Fibroblast of lung (primary cell): ENCODE measurements at regions not wholly inside any gene's neighbourhood (a gene's known extent, or its start where the extent isn't known, plus 50 kb on each side); places are given as distances from the start of the nearest gene placed in this dataset.

Experiments
- DNase-seq, 2 donors: peaks; one replicate each; pipeline versions ENCODE4 v3.0.0 to v3.0.0-alpha.2; 2010; ENCODE audit warnings: low read depth in 2 of 2
- H2AFZ ChIP-seq: 2 replicates; pipeline ENCODE4 v1.5.1; 2012; ENCODE audit warnings: low read length, control low read depth, inconsistent platforms
- H3K27ac ChIP-seq: 2 replicates; pipeline ENCODE4 v1.5.1; 2011; ENCODE audit warnings: low read length, control low read depth; ENCODE audit not compliant: insufficient read depth
- H3K27me3 ChIP-seq: 2 replicates; pipeline ENCODE4 v1.5.1; 2011; ENCODE audit warnings: mild to moderate bottlenecking, low read length; ENCODE audit not compliant: control insufficient read depth, insufficient read depth
- H3K36me3 ChIP-seq: 2 replicates; pipeline ENCODE4 v1.5.1; 2011; ENCODE audit warnings: low read length; ENCODE audit not compliant: control insufficient read depth, insufficient read depth
- H3K4me1 ChIP-seq: 2 replicates; pipeline ENCODE4 v1.5.1; 2011; ENCODE audit warnings: low read length; ENCODE audit not compliant: control insufficient read depth, insufficient read depth; ENCODE audit errors: extremely low read depth
- H3K4me2 ChIP-seq: 2 replicates; pipeline ENCODE4 v1.5.1; 2011; ENCODE audit warnings: low read length, control low read depth; ENCODE audit not compliant: insufficient read depth; ENCODE audit errors: extremely low read depth
- H3K4me3 ChIP-seq, 4 experiments: fragments of 200-600 bp in 1 of 4; sonication (generic) in 1 of 4; replicated peaks in 1 of 4; 2 replicates each; pipeline ENCODE4 v1.5.1; 2011 to 2016; ENCODE audit warnings: low read length in 4 of 4, low read depth in 3 of 4, mild to moderate bottlenecking in 3 of 4, control low read depth in 2 of 4, inconsistent platforms in 1 of 4, mixed read lengths in 1 of 4; ENCODE audit not compliant: insufficient read depth in 1 of 4; ENCODE audit errors: control extremely low read depth in 1 of 4
- H3K79me2 ChIP-seq: 2 replicates; pipeline ENCODE4 v1.5.1; 2012; ENCODE audit warnings: mild to moderate bottlenecking, low read length, inconsistent platforms; ENCODE audit not compliant: control insufficient read depth, insufficient read depth
- H3K9ac ChIP-seq: 2 replicates; pipeline ENCODE4 v1.5.1; 2011; ENCODE audit warnings: mild to moderate bottlenecking, low read length, control low read depth; ENCODE audit not compliant: insufficient read depth
- H3K9me3 ChIP-seq: 2 replicates; pipeline ENCODE4 v1.5.1; 2012; ENCODE audit warnings: low read depth, low read length; ENCODE audit not compliant: control insufficient read depth, insufficient read depth
- H4K20me1 ChIP-seq: 2 replicates; pipeline ENCODE4 v1.5.1; 2011; ENCODE audit warnings: low read length; ENCODE audit not compliant: control insufficient read depth, insufficient read depth; ENCODE audit errors: extremely low read depth
- EZH2 ChIP-seq: IDR thresholded peaks from 2 replicates; pipeline ENCODE4 v1.5.1; 2012; ENCODE audit warnings: low read length, control low read depth, mild to moderate bottlenecking; ENCODE audit errors: missing control alignments
- TF ChIP-seq, protein P1 (sequence below), 2 donors: IDR thresholded peaks in 1 of 2; conservative IDR thresholded peaks in 1 of 2; 1 replicate in 1 of 2; 2 replicates in 1 of 2; pipeline ENCODE4 v1.5.1; 2011 to 2012; ENCODE audit warnings: low read length in 2 of 2, control low read depth in 1 of 2, inconsistent platforms in 1 of 2, low read depth in 1 of 2, mild to moderate bottlenecking in 1 of 2

DNA sequence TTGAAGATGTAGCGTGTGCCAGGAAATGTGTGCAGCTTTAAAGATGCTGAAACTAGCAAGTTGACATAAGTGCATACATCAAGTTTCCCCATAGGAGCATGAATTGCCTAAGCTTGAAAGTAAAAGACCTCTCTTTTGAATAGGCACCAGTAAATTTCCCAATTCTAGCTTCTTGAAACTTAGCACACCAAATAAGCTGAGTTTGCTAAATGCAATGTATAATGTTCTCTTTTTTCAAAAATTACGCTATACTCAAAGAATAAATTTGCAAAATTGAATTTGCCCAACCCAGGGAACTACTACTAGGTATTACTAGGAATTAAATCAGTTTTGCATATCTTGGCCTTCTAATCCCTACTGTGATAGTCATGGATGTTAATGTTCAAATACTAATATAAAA lies 923.9 kb upstream of the LCORL start:
- Histone ChIP-seq H3K9ac (no peak overlapping the region), H3K4me1 (no peaks in the 10 kb centered on the region), H2AFZ (no peak overlapping the region), H3K4me3 (no peak overlapping the region), H3K27me3 (no peaks in the 10 kb centered on the region), H3K36me3 (no peaks in the 10 kb centered on the region), H4K20me1 (no peaks in the 10 kb centered on the region), H3K79me2 (no peaks in the 10 kb centered on the region), H3K4me2 (no peak overlapping the region), H3K9me3 (no peaks in the 10 kb centered on the region), H3K27ac (no peak overlapping the region)
- no peak for DNase-seq
- TF ChIP-seq, protein P1, sequence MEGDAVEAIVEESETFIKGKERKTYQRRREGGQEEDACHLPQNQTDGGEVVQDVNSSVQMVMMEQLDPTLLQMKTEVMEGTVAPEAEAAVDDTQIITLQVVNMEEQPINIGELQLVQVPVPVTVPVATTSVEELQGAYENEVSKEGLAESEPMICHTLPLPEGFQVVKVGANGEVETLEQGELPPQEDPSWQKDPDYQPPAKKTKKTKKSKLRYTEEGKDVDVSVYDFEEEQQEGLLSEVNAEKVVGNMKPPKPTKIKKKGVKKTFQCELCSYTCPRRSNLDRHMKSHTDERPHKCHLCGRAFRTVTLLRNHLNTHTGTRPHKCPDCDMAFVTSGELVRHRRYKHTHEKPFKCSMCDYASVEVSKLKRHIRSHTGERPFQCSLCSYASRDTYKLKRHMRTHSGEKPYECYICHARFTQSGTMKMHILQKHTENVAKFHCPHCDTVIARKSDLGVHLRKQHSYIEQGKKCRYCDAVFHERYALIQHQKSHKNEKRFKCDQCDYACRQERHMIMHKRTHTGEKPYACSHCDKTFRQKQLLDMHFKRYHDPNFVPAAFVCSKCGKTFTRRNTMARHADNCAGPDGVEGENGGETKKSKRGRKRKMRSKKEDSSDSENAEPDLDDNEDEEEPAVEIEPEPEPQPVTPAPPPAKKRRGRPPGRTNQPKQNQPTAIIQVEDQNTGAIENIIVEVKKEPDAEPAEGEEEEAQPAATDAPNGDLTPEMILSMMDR (conservative IDR thresholded peaks at IDR 0.05 in 1 of 2, IDR thresholded peaks at IDR 0.05 in 1 of 2; ENCODE audit: low read depth in 1 of 2, low read length in 2 of 2) = no peak
- TF ChIP-seq EZH2 = no peak

DNA sequence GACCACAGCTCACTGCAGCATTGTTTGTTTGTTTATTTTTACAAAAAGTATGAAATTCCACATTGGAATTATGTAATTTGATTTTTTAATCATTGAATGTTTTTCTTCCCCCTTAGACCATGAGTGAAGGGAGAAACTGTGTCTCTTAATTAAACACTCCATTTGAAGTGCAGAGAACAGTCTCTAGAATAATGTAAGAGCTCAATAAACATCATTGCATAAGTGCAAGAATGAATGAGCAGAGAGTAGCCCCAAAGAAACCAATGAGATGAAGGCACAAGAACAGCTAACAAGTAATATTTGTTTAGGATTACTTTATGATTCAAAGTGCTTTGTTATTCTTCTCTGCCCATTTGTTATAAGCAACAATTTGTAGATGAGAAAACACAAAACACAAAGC lies 921.3 kb upstream of the LCORL start:
- H3K27me3 ChIP-seq = no peaks in the 10 kb centered on the region
- no peaks in the 10 kb centered on the region for H3K9me3 ChIP-seq
- no peak for DNase-seq
- H3K9ac ChIP-seq = no peak overlapping the region
- no peaks in the 10 kb centered on the region for H3K36me3 ChIP-seq
- no peak overlapping the region for H3K4me3 ChIP-seq
- no peak overlapping the region for H3K27ac ChIP-seq
- TF ChIP-seq, protein P1 (conservative IDR thresholded peaks at IDR 0.05 in 1 of 2, IDR thresholded peaks at IDR 0.05 in 1 of 2; ENCODE audit: low read depth in 1 of 2, low read length in 2 of 2) = no peak
- no peak for TF ChIP-seq EZH2
- H3K79me2 ChIP-seq = no peaks in the 10 kb centered on the region
- H3K4me1 ChIP-seq = no peaks in the 10 kb centered on the region
- no peaks in the 10 kb centered on the region for H4K20me1 ChIP-seq
- no peak overlapping the region for H3K4me2 ChIP-seq
- no peak overlapping the region for H2AFZ ChIP-seq

DNA sequence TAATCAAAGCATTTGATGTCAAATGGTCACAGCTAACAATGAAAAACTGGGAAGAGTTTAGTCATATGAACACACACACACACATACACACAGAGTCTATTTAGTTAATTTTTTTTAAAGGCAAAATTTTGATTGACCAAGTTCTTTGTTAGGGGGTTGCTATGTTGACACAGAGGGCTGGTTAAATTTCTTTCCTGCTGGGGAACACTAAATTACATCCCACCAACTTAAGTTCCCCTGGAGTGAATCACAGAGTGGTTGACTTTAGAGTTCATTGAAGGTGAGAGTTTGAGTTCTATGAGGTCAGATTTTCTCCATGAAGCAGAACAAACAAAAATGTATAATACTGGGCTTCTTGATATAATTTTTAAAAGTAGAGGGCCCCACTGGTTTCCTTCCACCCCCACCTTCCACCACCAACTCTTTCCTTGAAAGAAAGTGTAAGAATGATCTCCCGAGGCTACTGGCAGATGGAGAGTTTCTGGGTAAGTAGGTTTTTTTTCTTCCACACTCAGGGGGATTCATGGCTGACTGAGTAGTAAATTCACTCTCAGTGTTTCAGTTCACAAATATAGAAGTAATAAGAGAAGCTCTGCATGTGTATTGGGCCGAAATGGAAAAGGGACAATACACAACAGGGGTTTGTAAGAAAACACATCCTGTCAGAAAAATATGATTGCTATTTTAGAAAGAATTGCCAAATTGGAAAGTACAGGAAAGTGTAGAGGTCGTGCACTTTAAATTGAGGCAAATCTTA lies 917.0 kb upstream of the LCORL start:
- no peak overlapping the region for H3K4me2 ChIP-seq
- no peaks in the 10 kb centered on the region for H3K36me3 ChIP-seq
- no peak overlapping the region for H3K4me3 ChIP-seq
- no peak for TF ChIP-seq EZH2
- TF ChIP-seq, protein P1 (conservative IDR thresholded peaks at IDR 0.05 in 1 of 2, IDR thresholded peaks at IDR 0.05 in 1 of 2; ENCODE audit: low read depth in 1 of 2, low read length in 2 of 2) = no peak
- H2AFZ ChIP-seq = no peak overlapping the region
- H3K4me1 ChIP-seq = no peaks in the 10 kb centered on the region
- peak in 1 of 2 donors; percentile 28 for DNase-seq
- no peak overlapping the region for H3K27ac ChIP-seq
- no peaks in the 10 kb centered on the region for H3K9me3 ChIP-seq
- no peaks in the 10 kb centered on the region for H4K20me1 ChIP-seq
- no peak overlapping the region for H3K9ac ChIP-seq
- H3K27me3 ChIP-seq = no peaks in the 10 kb centered on the region
- H3K79me2 ChIP-seq = no peaks in the 10 kb centered on the region
